CD14-positive monocyte (primary cell): ENCODE measurements at regions not wholly inside any gene's neighbourhood (a gene's known extent, or its start where the extent isn't known, plus 50 kb on each side); places are given as distances from the start of the nearest gene placed in this dataset.

ENCODE experiments used
- DNase-seq, 3 donors: peaks; one replicate each; pipeline ENCODE4 v3.0.0-alpha.2; 2011 to 2022
- H2AFZ ChIP-seq: 2 replicates; pipeline ENCODE4 v1.6.0; 2012; ENCODE audit warnings: mild to moderate bottlenecking, low read depth, low read length, inconsistent platforms; ENCODE audit not compliant: insufficient read depth, poor library complexity, severe bottlenecking
- H3K27ac ChIP-seq, 2 donors: 1 replicate in 1 of 2; 2 replicates in 1 of 2; pipeline ENCODE4 v1.5.1; 2012 to 2013; ENCODE audit warnings: low read length in 2 of 2, control low read depth in 1 of 2, inconsistent platforms in 1 of 2, low read depth in 1 of 2, mild to moderate bottlenecking in 1 of 2
- H3K27me3 ChIP-seq, 2 donors: one replicate each; pipeline versions ENCODE4 v1.6.0 to v1.6.1; 2011 to 2013; ENCODE audit warnings: low read length in 2 of 2; ENCODE audit not compliant: control insufficient read depth in 2 of 2, insufficient read depth in 2 of 2
- H3K36me3 ChIP-seq, 2 donors: replicated peaks in 1 of 2; 1 replicate in 1 of 2; 2 replicates in 1 of 2; pipeline versions ENCODE4 v1.5.1 to v1.6.1; 2012 to 2013; ENCODE audit warnings: low read length in 2 of 2, control low read depth in 1 of 2, inconsistent platforms in 1 of 2, mild to moderate bottlenecking in 1 of 2; ENCODE audit not compliant: insufficient read depth in 2 of 2, control insufficient read depth in 1 of 2
- H3K4me1 ChIP-seq, 2 donors: 1 replicate in 1 of 2; 2 replicates in 1 of 2; pipeline versions ENCODE4 v1.5.1 to v1.6.1; 2012 to 2013; ENCODE audit warnings: low read length in 2 of 2, control low read depth in 1 of 2, inconsistent platforms in 1 of 2, mild to moderate bottlenecking in 1 of 2, moderate library complexity in 1 of 2; ENCODE audit not compliant: insufficient read depth in 2 of 2, control insufficient read depth in 1 of 2
- H3K4me2 ChIP-seq: replicated peaks from 2 replicates; pipeline ENCODE3; 2012; ENCODE audit warnings: low read length, moderate library complexity, mild to moderate bottlenecking; ENCODE audit not compliant: poor library complexity, severe bottlenecking; ENCODE audit errors: extremely low read depth
- H3K4me3 ChIP-seq, 3 experiments: fragments of 200-600 bp in 1 of 3; sonication (generic) in 1 of 3; replicated peaks in 1 of 3; 1 replicate in 2 of 3; 2 replicates in 1 of 3; pipeline ENCODE4 v1.5.1; 2011 to 2013; ENCODE audit warnings: low read length in 3 of 3, mild to moderate bottlenecking in 3 of 3, control low read depth in 2 of 3, low read depth in 2 of 3, inconsistent platforms in 1 of 3, moderate library complexity in 1 of 3
- H3K79me2 ChIP-seq: 2 replicates; pipeline ENCODE4 v1.6.0; 2012; ENCODE audit warnings: mild to moderate bottlenecking, control low read depth, inconsistent platforms, low read length, moderate library complexity; ENCODE audit not compliant: insufficient read depth
- H3K9ac ChIP-seq: 2 replicates; pipeline ENCODE4 v1.6.0; 2017; ENCODE audit warnings: low read length, mild to moderate bottlenecking; ENCODE audit not compliant: insufficient read depth, poor library complexity, severe bottlenecking
- H3K9me3 ChIP-seq, 2 donors: replicated peaks in 1 of 2; 1 replicate in 1 of 2; 2 replicates in 1 of 2; pipeline versions ENCODE4 v1.5.1 to v1.6.1; 2012 to 2013; ENCODE audit warnings: low read length in 2 of 2, control low read depth in 1 of 2; ENCODE audit not compliant: control insufficient read depth in 1 of 2, insufficient read depth in 1 of 2
- H4K20me1 ChIP-seq: 2 replicates; pipeline ENCODE4 v1.6.0; 2012; ENCODE audit warnings: mild to moderate bottlenecking, low read length, control low read depth, moderate library complexity; ENCODE audit not compliant: insufficient read depth
- H3K27ac Mint-ChIP-seq, 7 donors: one replicate each; pipeline ENCODE4 v1.8.0; 2020; ENCODE audit warnings: mild to moderate bottlenecking in 7 of 7, mixed read lengths in 7 of 7, moderate library complexity in 6 of 7, inconsistent platforms in 2 of 7
- H3K27me3 Mint-ChIP-seq, 3 donors: one replicate each; pipeline ENCODE4 v1.8.0; 2021 to 2022; ENCODE audit warnings: low read depth in 3 of 3, mild to moderate bottlenecking in 3 of 3, mixed read lengths in 3 of 3, moderate library complexity in 3 of 3, inconsistent platforms in 1 of 3
- H3K36me3 Mint-ChIP-seq, 2 donors: one replicate each; pipeline ENCODE4 v1.8.0; 2020; ENCODE audit warnings: mixed read lengths in 2 of 2, inconsistent platforms in 1 of 2, mild to moderate bottlenecking in 1 of 2
- H3K4me1 Mint-ChIP-seq: one replicate; pipeline ENCODE4 v1.8.0; 2020; ENCODE audit warnings: mild to moderate bottlenecking, mixed read lengths
- H3K4me3 Mint-ChIP-seq, 2 donors: one replicate each; pipeline ENCODE4 v1.8.0; 2020; ENCODE audit warnings: mild to moderate bottlenecking in 2 of 2, mixed read lengths in 2 of 2, moderate library complexity in 1 of 2
- H3K9me3 Mint-ChIP-seq, 7 donors: one replicate each; pipeline ENCODE4 v1.8.0; 2020 to 2022; ENCODE audit warnings: mixed read lengths in 7 of 7, mild to moderate bottlenecking in 6 of 7, moderate library complexity in 6 of 7, inconsistent platforms in 2 of 7
- CTCF ChIP-seq: fragments of 200-600 bp; IDR thresholded peaks from one replicate; pipeline ENCODE4 v1.8.0; 2022; ENCODE audit warnings: antibody characterized with exemption, mild to moderate bottlenecking
- WGBS: methylation state at CpG from one replicate; pipeline ENCODE4 v1.1.5; 2013; ENCODE audit warnings: missing lambda C conversion rate; ENCODE audit not compliant: insufficient coverage; 5-methylcytosine and 5-hydroxymethylcytosine counted together
- intact Hi-C, 2 donors: fragments of 100-400 bp; cut with micrococcal nuclease; formaldehyde crosslinking; loops; one replicate each; pipeline versions ENCODE4 v1.15.0 to v1.15.1; 2023

GRCh38 chr5:29054694-29055093, 2016.3 kb upstream of the CDH9 start:
- no peak overlapping the region for H3K4me3 Mint-ChIP-seq
- Histone ChIP-seq H3K9ac (no peak overlapping the region), H3K79me2 (no peaks in the 10 kb centered on the region), H3K4me3 (no peak overlapping the region), H3K36me3 (no peaks in the 10 kb centered on the region), H3K4me1 (no peaks in the 10 kb centered on the region), H2AFZ (no peak overlapping the region), H3K27me3 (no peaks in the 10 kb centered on the region), H3K4me2 (no peak overlapping the region), H3K9me3 (peaks cover 0 to 2% of the 10 kb centered on the region in 2 donors), H4K20me1 (no peaks in the 10 kb centered on the region), H3K27ac (no peak overlapping the region)
- H3K27ac Mint-ChIP-seq: no peak overlapping the region
- H3K36me3 Mint-ChIP-seq: no peaks in the 10 kb centered on the region
- H3K27me3 Mint-ChIP-seq: no peaks in the 10 kb centered on the region
- WGBS: no CpG with 5 or more reads among the region's 1 CpG
- no peak for TF ChIP-seq CTCF
- intact Hi-C loops: no loop called here
- no peak for DNase-seq
- peaks cover 0 to 5% (median 0%) of the 10 kb centered on the region in 7 donors for H3K9me3 Mint-ChIP-seq
- no peaks in the 10 kb centered on the region for H3K4me1 Mint-ChIP-seq

GRCh38 chr5:29054282-29054681, 2015.9 kb upstream of the CDH9 start:
- H3K27me3 ChIP-seq: no peaks in the 10 kb centered on the region
- H3K4me1 ChIP-seq: no peaks in the 10 kb centered on the region
- H3K9me3 ChIP-seq: no peaks in the 10 kb centered on the region
- no peaks in the 10 kb centered on the region for H3K79me2 ChIP-seq
- DNase-seq: no peak
- no peaks in the 10 kb centered on the region for H3K36me3 ChIP-seq
- H3K4me1 Mint-ChIP-seq: no peaks in the 10 kb centered on the region
- H3K27ac Mint-ChIP-seq: no peak overlapping the region
- peaks cover 0 to 5% (median 0%) of the 10 kb centered on the region in 7 donors for H3K9me3 Mint-ChIP-seq
- no peak overlapping the region for H3K4me3 ChIP-seq
- H3K9ac ChIP-seq: no peak overlapping the region
- no peaks in the 10 kb centered on the region for H4K20me1 ChIP-seq
- no CpG with 5 or more reads among the region's 1 CpG for WGBS
- TF ChIP-seq CTCF: no peak
- H3K4me3 Mint-ChIP-seq: no peak overlapping the region
- no peak overlapping the region for H2AFZ ChIP-seq
- no peak overlapping the region for H3K27ac ChIP-seq
- no peaks in the 10 kb centered on the region for H3K36me3 Mint-ChIP-seq
- intact Hi-C loops: no loop called here
- no peaks in the 10 kb centered on the region for H3K27me3 Mint-ChIP-seq
- no peak overlapping the region for H3K4me2 ChIP-seq
